NOMO-1 (cell line): ENCODE measurements at regions not wholly inside any gene's neighbourhood (a gene's known extent, or its start where the extent isn't known, plus 50 kb on each side); places are given as distances from the start of the nearest gene placed in this dataset.

ENCODE experiments used
- DNase-seq, 2 experiments: peaks; one replicate each; lab custom pipeline; 2025; ENCODE audit not compliant: unreplicated experiment in 2 of 2; lab: John Stamatoyannopoulos, UW

DNA sequence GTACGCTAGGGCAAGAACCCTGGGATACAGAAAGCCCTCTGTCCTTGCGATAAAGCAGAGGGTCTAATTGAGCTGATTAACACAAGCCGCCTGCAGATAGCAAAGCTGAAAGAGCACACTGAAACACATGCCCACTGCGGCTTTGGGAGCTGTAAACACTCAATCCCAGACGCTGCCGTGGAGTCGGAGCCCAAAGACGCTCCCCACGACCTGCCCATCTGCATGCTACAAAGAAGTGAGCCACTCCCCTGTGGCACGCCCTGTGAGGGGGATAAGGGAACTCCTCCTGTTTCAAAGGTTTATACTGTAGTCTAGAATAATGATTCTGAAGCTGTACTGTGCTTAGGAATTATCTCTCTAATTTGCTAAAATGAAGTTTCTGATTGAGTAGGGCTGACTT, 985.6 kb upstream of the GHITM start:
- no peak for DNase-seq

DNA sequence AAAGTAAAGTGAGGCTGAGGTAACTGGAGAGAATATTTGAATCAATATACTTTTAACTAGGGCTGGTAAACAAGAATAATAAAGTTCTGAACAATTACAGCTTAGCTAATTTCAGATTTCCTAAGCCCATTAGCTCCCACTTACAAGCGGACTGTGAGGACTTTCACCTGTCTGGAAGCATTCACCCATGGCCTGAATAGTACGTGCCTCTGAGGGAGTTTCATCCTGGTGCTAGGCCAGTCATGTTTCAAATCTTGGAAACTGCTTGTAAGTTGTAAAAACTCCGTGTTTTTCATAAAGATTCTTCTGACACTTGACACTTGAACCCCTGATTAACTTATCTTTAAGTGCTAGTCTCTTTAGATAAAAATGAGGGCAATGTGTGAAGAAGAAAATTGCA, 975.2 kb upstream of the GHITM start:
- no peak for DNase-seq

DNA sequence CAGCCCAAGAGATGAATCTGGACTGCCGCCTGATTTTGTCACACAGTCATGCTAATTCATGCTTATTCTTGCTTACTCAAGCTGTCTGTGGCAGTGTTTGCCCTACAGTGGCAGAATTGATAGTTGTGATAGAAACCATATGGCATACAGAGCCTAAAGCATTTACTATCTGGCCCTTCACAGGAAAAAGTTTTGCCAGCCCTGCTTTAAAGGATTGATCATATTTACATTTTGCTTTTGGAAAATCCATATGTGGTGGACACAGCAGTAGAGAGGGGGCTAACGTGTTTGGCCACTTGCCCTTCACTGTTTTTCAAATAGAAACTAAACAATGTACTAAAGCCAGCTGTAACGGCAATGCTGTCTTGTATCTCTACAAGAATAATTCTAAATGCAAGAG, 974.0 kb upstream of the GHITM start:
- DNase-seq, result no peak

- no peak for DNase-seq
Measured at GRCh38 chr10:83166344-83166743, 973.0 kb upstream of the GHITM start.

GRCh38 chr10:83167081-83167480, 972.2 kb upstream of the GHITM start:
- DNase-seq, result no peak

- no peak for DNase-seq
Measured at GRCh38 chr10:83176901-83177300, 962.4 kb upstream of the GHITM start.

DNA sequence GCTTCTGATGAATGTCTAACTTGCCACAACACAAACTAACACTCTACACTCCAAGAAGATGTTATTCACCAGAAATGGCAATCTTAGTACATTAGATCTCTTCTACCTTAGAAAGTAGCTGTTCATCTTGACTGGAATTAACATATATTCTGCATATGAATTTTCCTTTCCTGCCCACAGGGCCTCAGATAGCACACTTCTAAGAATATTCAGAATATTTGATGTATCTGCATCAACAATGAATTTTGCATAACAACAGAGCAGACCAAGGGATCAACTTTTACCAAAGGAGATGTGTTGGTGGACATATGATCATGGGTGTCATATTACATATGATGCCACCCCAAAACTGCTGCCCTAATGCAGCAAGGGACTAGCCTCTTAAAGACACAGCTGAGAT, 960.8 kb upstream of the GHITM start:
- no peak for DNase-seq

- no peak for DNase-seq
Measured at GRCh38 chr10:83179371-83179770, 959.9 kb upstream of the GHITM start.

DNA sequence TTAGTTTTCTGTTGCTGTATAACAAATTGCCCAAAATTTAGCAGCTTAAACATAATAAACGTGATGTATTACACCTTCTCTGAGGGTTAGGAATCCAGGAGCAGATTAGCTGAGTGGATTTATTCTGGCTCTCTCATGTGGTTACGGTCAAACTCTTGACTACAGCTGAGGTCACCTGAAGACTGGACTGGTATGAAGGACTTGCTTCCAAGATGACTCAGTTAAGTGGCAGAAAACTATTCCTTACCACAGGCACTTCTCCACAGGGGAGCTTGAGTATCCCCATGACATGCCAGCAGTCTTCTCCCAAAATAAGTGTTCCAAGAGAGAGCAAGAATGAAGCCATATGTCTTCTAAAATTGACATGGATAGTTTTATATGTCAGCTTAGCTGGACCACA, 957.2 kb upstream of the GHITM start:
- DNase-seq, result no peak

GRCh38 chr10:83184641-83185040, 954.7 kb upstream of the GHITM start:
- DNase-seq, result no peak

GRCh38 chr10:83190614-83191013, 948.7 kb upstream of the GHITM start:
- no peak for DNase-seq

- no peak for DNase-seq
Measured at GRCh38 chr10:83193026-83193425, 946.3 kb upstream of the GHITM start.

GRCh38 chr10:83195021-83195420, 944.3 kb upstream of the GHITM start:
- DNase-seq, result no peak

- DNase-seq, result no peak
Measured at GRCh38 chr10:83199374-83199773, 939.9 kb upstream of the GHITM start.

DNA sequence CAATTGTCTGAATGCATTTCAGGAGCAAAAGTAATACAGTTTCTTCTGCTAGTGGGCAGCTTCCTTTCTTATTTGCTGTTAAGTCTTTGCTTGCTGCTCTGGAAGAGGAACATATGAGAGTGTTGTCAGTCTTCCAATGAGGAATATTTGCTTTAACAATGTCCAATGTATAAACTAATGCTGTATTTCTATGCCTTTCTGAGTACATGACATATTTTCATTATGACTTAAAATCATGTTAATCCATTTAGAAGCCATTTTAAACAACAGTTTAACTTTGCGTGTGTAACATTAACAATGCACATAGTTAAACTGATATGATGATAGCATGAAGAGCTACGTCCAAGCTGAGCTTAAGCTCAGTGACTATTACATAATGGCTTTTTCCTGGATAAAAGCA, 933.4 kb upstream of the GHITM start:
- no peak for DNase-seq

DNA sequence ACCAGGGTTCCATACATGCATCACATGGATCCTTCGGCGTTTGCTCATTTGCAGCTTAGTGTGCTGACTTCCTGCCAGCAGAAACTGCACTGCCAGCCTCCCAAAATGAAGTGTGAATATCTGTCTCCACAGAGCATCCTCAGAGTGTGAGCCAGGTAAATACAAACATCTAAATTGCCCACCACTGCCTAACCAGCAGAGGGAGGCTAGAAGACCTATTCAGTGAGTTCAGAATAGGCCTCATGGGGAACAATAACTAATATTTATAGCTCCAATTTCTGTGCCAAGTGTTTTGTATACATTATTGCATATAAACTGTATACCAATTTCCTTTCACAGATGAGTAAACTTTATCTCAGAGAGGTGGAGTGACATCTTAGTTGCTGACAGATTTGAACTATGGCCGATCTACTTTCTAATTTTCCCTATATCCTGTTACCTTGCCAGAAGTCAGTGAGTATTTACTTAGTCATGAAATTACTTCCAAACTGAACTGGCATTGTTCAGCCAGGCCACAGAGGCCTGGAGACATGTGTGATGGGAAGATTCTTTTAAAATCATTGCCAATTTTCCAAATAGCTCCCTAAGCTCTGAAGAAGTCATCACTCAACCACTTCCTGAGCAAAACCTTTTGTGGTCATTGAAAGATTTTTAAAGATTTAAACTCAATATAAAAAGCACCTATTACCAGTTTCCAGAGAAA, 926.5 kb upstream of the GHITM start:
- no peak for DNase-seq

DNA sequence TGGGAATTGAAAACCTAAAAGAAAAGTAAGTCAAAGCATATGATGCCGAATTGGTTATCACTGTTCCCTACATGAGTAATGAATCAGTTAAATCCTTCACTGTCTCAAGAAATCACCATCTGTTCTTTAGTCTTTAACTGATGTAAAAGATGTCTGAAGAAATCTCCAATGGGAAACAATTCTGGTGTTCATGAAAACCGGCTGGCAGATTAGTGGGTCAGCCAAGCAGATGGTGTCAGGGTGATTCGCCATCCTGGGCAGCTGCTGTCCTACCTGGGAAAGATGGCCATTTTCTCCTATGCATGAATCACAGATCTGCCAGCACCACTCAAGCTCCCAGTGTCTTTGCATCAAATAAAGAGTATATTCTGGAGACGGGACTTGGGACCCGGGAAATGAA, 925.2 kb upstream of the GHITM start:
- no peak for DNase-seq

DNA sequence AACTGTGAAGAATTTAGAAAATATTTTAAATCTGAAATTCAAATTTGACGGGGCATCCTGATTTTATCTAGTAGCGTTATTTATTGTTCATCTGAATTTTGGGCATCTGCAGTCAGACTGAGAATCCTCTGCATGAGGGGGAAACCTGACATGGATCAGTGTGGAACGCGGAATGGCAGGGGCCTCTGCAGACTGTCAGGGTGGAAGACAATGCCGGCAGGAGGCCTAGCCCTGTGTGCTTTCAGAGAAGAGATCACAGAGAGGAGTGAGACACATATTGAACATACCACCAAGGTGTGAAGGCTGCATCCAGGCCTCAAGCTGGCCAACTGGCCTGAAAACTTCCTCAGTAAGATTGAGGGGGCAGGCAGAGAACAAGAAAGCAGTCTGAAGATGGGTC, 921.1 kb upstream of the GHITM start:
- DNase-seq, result no peak

GRCh38 chr10:83222300-83222699, 917.0 kb upstream of the GHITM start:
- no peak for DNase-seq

DNA sequence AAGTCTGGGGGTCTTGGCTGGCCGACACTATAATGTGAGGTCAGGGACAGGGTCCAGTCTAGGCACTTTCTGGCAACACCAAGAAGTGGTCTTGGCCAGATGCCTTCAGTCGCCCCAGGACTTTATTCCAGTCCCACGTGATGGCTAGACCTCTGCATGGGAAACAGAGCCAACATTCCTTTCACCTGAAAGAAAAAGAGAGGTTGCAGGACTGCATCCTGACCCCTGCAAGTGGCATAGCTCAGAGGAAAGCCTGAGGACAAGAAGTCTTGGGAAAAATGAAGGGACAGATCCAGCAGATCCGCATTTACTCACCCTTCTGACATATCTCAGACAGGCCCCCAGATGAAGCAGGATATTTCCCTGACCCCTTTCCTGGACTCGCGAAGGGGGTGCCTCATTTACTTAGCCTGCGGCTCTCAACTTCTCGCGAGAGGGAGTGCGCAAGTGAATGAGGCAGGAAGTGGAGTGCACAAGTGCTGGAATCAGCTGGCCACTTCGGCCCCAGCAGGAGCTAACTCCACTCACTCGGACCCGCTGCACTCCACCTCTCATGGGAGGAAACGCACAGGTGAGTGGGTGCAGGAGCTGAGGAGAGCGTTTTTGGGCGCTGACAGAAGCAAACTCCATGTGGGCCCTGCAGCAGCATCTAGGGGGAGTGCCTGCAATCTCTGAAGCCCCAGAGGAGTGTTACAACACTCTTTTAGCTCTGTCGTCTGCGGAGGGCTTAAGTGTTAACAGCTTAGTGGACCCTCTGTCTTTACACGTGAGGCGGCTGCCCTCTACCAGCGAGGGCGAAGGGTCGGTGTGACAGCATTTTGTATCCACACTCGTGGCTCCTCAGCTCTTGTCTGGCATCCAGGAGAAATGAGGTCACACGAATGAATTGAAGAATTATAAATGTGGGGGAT, 916.2 kb upstream of the GHITM start:
- no peak for DNase-seq

- DNase-seq, result no peak
Measured at GRCh38 chr10:83225781-83226180, 913.5 kb upstream of the GHITM start.

DNA sequence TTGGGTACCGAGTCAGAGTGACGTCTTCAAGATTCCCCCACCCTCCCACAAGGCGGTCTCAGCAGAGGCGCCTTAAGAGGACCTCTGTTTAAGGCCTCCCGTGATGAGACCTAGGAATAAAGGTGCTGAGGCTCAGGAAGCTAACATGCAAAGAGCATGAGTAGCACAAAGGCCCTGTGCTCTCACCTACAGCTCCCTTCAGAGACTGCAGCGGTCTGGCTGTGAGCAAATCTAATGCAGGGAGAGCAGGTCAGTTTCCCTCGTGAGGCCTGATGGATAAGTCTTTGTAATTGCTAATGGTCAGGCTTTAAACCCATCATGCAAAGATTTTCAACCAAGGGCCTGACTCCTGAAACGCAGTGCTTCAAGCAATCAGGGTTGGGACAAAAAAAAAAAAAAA, 909.3 kb upstream of the GHITM start:
- no peak for DNase-seq
